ENCODE measurements at regions not wholly inside any gene's neighbourhood (a gene's known extent, or its start where the extent isn't known, plus 50 kb on each side); places are given as distances from the start of the nearest gene placed in this dataset.

DNA sequence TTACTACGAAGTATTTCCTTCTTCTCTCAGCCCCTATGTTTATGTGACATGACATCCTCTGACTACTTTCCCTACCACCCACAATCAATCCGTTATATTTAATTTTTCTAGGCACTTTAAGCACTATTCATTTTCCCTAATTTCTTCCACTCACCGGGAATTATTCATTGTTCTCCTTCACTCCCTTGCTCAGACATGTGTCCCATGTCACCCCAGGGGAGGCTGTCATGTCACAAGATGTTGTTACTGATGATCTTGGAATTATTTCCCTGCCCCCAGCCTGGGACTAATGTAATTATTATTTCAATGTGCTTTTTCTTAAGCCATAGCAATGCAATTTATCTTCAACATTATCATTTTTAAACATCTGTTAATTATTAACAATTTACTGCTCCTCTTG lies 317.2 kb downstream of the PHF14 start:
- TF ChIP-seq, protein P1, sequence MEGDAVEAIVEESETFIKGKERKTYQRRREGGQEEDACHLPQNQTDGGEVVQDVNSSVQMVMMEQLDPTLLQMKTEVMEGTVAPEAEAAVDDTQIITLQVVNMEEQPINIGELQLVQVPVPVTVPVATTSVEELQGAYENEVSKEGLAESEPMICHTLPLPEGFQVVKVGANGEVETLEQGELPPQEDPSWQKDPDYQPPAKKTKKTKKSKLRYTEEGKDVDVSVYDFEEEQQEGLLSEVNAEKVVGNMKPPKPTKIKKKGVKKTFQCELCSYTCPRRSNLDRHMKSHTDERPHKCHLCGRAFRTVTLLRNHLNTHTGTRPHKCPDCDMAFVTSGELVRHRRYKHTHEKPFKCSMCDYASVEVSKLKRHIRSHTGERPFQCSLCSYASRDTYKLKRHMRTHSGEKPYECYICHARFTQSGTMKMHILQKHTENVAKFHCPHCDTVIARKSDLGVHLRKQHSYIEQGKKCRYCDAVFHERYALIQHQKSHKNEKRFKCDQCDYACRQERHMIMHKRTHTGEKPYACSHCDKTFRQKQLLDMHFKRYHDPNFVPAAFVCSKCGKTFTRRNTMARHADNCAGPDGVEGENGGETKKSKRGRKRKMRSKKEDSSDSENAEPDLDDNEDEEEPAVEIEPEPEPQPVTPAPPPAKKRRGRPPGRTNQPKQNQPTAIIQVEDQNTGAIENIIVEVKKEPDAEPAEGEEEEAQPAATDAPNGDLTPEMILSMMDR (IDR thresholded peaks at IDR 0.05; ENCODE audit: low read depth, low read length), result no peak
- TF ChIP-seq MAX (IDR thresholded peaks at IDR 0.05; ENCODE audit: low read depth, low read length) (no peak), POLR2A (IDR thresholded peaks at IDR 0.05; ENCODE audit: extremely low read depth, insufficient read length) (no peak), MYC (IDR thresholded peaks at IDR 0.05; ENCODE audit: low read depth, low read length) (no peak)
